ENCODE measurements at regions not wholly inside any gene's neighbourhood (a gene's known extent, or its start where the extent isn't known, plus 50 kb on each side); places are given as distances from the start of the nearest gene placed in this dataset.

- ChIA-PET POLR2A (no interaction called here), CTCF (interaction anchor here (3.1 kb wide), 1 partner anchor 15 kb away, joined by 27 read pairs; no protein-coding TSS in a partner anchor)
- no peaks in the 10 kb centered on the region for H3K27me3 Mint-ChIP-seq (ENCODE audit: low read depth)
- H3K4me3 Mint-ChIP-seq, result no peak overlapping the region
- H3K9me3 Mint-ChIP-seq, result no peaks in the 10 kb centered on the region
- no peak for ATAC-seq
- no peak for DNase-seq (ENCODE audit: low spot score)
- H3K36me3 Mint-ChIP-seq, result no peaks in the 10 kb centered on the region
- no peaks in the 10 kb centered on the region for H3K4me1 Mint-ChIP-seq
- H3K27ac Mint-ChIP-seq, result no peak overlapping the region
- no peak for TF ChIP-seq CTCF (IDR thresholded peaks at IDR 0.05)
- TF ChIP-seq ZNF219 (CRISPR knock-in tag; IDR thresholded peaks at IDR 0.05; ENCODE audit: borderline replicate concordance), result no peak
- TF ChIP-seq TEAD1 (CRISPR knock-in tag; IDR thresholded peaks at IDR 0.05), result no peak
- TF ChIP-seq GABPB1 (CRISPR knock-in tag; IDR thresholded peaks at IDR 0.05), result no peak
- TF ChIP-seq ATF1 (CRISPR knock-in tag; IDR thresholded peaks at IDR 0.05), result no peak
- no peak for TF ChIP-seq SP1 (CRISPR knock-in tag; conservative IDR thresholded peaks at IDR 0.05)
Observed at GRCh38 chr7:81467964-81468363, 301.9 kb downstream of the HGF start.

GRCh38 chr7:81462672-81463071 is 307.2 kb downstream of the HGF start:
- ChIA-PET CTCF (no interaction called here), POLR2A (no interaction called here)
- Mint-ChIP-seq H3K4me3 (no peak overlapping the region), H3K4me1 (no peaks in the 10 kb centered on the region), H3K27me3 (ENCODE audit: low read depth) (no peaks in the 10 kb centered on the region), H3K27ac (no peak overlapping the region), H3K36me3 (no peaks in the 10 kb centered on the region), H3K9me3 (no peaks in the 10 kb centered on the region)
- no peak for DNase-seq (ENCODE audit: low spot score)
- ATAC-seq, result no peak
- no peak for TF ChIP-seq TEAD1 (CRISPR knock-in tag; IDR thresholded peaks at IDR 0.05)
- no peak for TF ChIP-seq CREB1 (CRISPR knock-in tag; IDR thresholded peaks at IDR 0.05)
- TF ChIP-seq KAT7 (CRISPR knock-in tag; IDR thresholded peaks at IDR 0.05; ENCODE audit: borderline replicate concordance), result no peak
- no peak for TF ChIP-seq ATF2 (CRISPR knock-in tag; IDR thresholded peaks at IDR 0.05; ENCODE audit: borderline replicate concordance, low read depth)
- no peak for TF ChIP-seq NFATC4 (CRISPR knock-in tag; IDR thresholded peaks at IDR 0.05)
- TF ChIP-seq ZNF416 (CRISPR knock-in tag; IDR thresholded peaks at IDR 0.05), result no peak

- ATAC-seq (no peak), DNase-seq (ENCODE audit: low spot score) (no peak)
- H3K27me3 Mint-ChIP-seq (ENCODE audit: low read depth), result no peaks in the 10 kb centered on the region
- TF ChIP-seq E2F4 (CRISPR knock-in tag; IDR thresholded peaks at IDR 0.05; ENCODE audit: borderline replicate concordance, low read depth) (no peak), HMGA2 (CRISPR knock-in tag; IDR thresholded peaks at IDR 0.05) (no peak), MYBL2 (CRISPR knock-in tag; IDR thresholded peaks at IDR 0.05) (no peak), SMAD3 (CRISPR knock-in tag; IDR thresholded peaks at IDR 0.05; ENCODE audit: borderline replicate concordance) (no peak)
- no peaks in the 10 kb centered on the region for H3K4me1 Mint-ChIP-seq
- H3K36me3 Mint-ChIP-seq, result no peaks in the 10 kb centered on the region
- H3K4me3 Mint-ChIP-seq, result no peak overlapping the region
- H3K27ac Mint-ChIP-seq, result no peak overlapping the region
- POLR2A ChIA-PET, result no interaction called here
- no peaks in the 10 kb centered on the region for H3K9me3 Mint-ChIP-seq
- CTCF ChIA-PET, result interaction anchor here (1.8 kb wide), 1 partner anchor 10 kb away, joined by 9 read pairs; no protein-coding TSS in a partner anchor
Observed at GRCh38 chr7:81460250-81461045, 309.4 kb downstream of the HGF start.

GRCh38 chr7:81459485-81459884 is 310.4 kb downstream of the HGF start:
- H3K27ac Mint-ChIP-seq, result no peak overlapping the region
- H3K4me1 Mint-ChIP-seq, result no peaks in the 10 kb centered on the region
- ATAC-seq, result no peak
- POLR2A ChIA-PET, result no interaction called here
- H3K4me3 Mint-ChIP-seq, result no peak overlapping the region
- H3K36me3 Mint-ChIP-seq, result no peaks in the 10 kb centered on the region
- no peaks in the 10 kb centered on the region for H3K9me3 Mint-ChIP-seq
- CTCF ChIA-PET, result interaction anchor here (2.6 kb wide), 1 partner anchor 11 kb away, joined by 13 read pairs; no protein-coding TSS in a partner anchor
- DNase-seq (ENCODE audit: low spot score), result no peak
- no peaks in the 10 kb centered on the region for H3K27me3 Mint-ChIP-seq (ENCODE audit: low read depth)
- TF ChIP-seq MYBL2 (CRISPR knock-in tag; IDR thresholded peaks at IDR 0.05) (no peak), CREM (CRISPR knock-in tag; IDR thresholded peaks at IDR 0.05) (no peak), ZNF263 (CRISPR knock-in tag; IDR thresholded peaks at IDR 0.05; ENCODE audit: low read depth) (no peak), TEAD4 (CRISPR knock-in tag; IDR thresholded peaks at IDR 0.05) (no peak), ZNF281 (CRISPR knock-in tag; IDR thresholded peaks at IDR 0.05) (no peak), SMAD4 (CRISPR knock-in tag; IDR thresholded peaks at IDR 0.05) (no peak), ZNF396 (CRISPR knock-in tag; IDR thresholded peaks at IDR 0.05; ENCODE audit: borderline replicate concordance) (no peak), ERG (CRISPR knock-in tag; IDR thresholded peaks at IDR 0.05) (no peak)
